Nephron (organoid): ENCODE measurements at regions not wholly inside any gene's neighbourhood (a gene's known extent, or its start where the extent isn't known, plus 50 kb on each side); places are given as distances from the start of the nearest gene placed in this dataset.

Source experiments
- H3K27ac Mint-ChIP-seq, 3 experiments: 2 replicates each; pipeline ENCODE4 v1.8.0; 2020; ENCODE audit warnings: mixed read lengths in 3 of 3, mild to moderate bottlenecking in 2 of 3, moderate library complexity in 1 of 3
- H3K27me3 Mint-ChIP-seq: 2 replicates; pipeline ENCODE4 v1.8.0; 2021; ENCODE audit warnings: low read depth, mild to moderate bottlenecking, moderate library complexity, mixed read lengths
- H3K36me3 Mint-ChIP-seq: 2 replicates; pipeline ENCODE4 v1.8.0; 2020; ENCODE audit warnings: low read depth, mixed read lengths
- H3K4me1 Mint-ChIP-seq: 2 replicates; pipeline ENCODE4 v1.8.0; 2020; ENCODE audit warnings: mixed read lengths
- H3K4me3 Mint-ChIP-seq, 3 experiments: 2 replicates each; pipeline ENCODE4 v1.8.0; 2020; ENCODE audit warnings: mild to moderate bottlenecking in 3 of 3, mixed read lengths in 3 of 3, moderate library complexity in 2 of 3
- H3K9me3 Mint-ChIP-seq: 2 replicates; pipeline ENCODE4 v1.8.0; 2020; ENCODE audit warnings: mixed read lengths
- TF ChIP-seq, protein P1 (sequence below), 3 experiments: fragments of 200-600 bp; sonication (generic); IDR thresholded peaks; one replicate each; pipeline ENCODE4 v1.5.0; 2021; ENCODE audit warnings: antibody characterized with exemption in 3 of 3; ENCODE audit not compliant: unreplicated experiment in 3 of 3

DNA sequence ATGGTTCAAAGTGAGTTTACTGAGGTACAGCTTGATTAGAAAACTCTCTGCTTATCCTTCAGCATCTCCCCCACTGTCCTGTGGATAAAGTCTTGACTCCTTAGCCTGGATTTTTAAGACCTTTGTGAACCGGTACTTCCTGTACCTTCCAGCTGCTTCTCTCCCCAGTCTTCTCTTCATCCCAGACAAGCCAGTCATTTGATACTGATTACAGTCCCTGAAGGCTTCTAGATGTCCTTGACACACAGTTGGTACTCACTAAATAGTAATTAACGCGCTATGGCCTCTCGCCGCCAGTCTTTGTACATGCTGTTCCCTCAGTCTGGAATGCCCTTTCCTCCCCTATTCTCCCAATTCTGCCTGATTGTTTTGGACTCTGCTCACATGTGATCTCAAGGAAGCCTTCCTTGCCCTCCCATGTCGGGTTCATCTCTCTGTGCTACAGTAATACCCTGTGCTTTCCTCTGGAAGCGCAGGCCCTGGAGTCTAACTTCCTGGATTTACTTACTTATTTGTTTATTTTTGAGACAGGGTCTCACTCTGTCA lies 50.6 kb upstream of the PTGR2 start:
- peaks cover 19% of the 10 kb centered on the region for H3K4me1 Mint-ChIP-seq
- no peaks in the 10 kb centered on the region for H3K36me3 Mint-ChIP-seq
- no peak overlapping the region for H3K4me3 Mint-ChIP-seq
- H3K27ac Mint-ChIP-seq = peak overlapping the region in 1 of 3 experiments; percentile 13
- H3K27me3 Mint-ChIP-seq = no peaks in the 10 kb centered on the region
- TF ChIP-seq, protein P1, sequence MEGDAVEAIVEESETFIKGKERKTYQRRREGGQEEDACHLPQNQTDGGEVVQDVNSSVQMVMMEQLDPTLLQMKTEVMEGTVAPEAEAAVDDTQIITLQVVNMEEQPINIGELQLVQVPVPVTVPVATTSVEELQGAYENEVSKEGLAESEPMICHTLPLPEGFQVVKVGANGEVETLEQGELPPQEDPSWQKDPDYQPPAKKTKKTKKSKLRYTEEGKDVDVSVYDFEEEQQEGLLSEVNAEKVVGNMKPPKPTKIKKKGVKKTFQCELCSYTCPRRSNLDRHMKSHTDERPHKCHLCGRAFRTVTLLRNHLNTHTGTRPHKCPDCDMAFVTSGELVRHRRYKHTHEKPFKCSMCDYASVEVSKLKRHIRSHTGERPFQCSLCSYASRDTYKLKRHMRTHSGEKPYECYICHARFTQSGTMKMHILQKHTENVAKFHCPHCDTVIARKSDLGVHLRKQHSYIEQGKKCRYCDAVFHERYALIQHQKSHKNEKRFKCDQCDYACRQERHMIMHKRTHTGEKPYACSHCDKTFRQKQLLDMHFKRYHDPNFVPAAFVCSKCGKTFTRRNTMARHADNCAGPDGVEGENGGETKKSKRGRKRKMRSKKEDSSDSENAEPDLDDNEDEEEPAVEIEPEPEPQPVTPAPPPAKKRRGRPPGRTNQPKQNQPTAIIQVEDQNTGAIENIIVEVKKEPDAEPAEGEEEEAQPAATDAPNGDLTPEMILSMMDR (IDR thresholded peaks at IDR 0.05; ENCODE audit: unreplicated experiment in 3 of 3) = no peak
- no peaks in the 10 kb centered on the region for H3K9me3 Mint-ChIP-seq

DNA sequence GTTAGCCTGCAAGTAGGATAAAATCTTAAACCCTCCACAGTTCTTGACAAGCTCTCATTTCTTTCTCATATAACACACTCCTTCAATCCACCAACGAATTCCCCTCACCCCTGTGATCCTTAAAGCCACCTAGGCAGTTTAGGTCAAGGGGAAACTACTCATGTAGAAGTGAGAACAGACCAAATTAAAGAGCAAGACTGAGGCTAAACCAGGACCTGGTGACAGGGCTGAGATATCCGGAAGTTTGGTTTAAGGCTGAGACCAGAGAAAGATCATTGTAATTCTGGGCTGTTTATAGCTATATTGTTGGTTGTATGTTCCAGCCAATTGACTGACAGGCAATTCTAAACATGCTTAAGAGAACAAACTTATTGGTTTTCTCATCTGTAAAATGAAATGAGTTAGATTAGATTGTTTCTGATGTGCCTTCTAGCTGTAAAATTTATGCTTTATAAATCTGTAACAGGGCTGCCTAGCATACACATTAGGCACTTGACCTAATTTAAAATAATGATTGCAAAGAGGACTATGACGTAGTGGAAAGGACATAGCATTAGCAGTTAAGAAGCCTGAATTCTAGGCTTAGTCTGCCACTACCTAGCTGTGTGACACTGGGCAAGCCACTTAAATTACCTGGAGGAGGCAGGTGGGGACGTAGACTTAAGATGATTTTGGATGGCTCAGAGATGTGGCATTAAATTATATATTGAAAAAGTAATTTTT lies 53.9 kb upstream of the PTGR2 start:
- Mint-ChIP-seq H3K4me1 (peaks cover 38% of the 10 kb centered on the region), H3K4me3 (no peak overlapping the region), H3K27me3 (no peaks in the 10 kb centered on the region), H3K27ac (no peak overlapping the region), H3K36me3 (no peaks in the 10 kb centered on the region), H3K9me3 (no peaks in the 10 kb centered on the region)
- TF ChIP-seq, protein P1 (IDR thresholded peaks at IDR 0.05; ENCODE audit: unreplicated experiment in 3 of 3) = no peak

DNA sequence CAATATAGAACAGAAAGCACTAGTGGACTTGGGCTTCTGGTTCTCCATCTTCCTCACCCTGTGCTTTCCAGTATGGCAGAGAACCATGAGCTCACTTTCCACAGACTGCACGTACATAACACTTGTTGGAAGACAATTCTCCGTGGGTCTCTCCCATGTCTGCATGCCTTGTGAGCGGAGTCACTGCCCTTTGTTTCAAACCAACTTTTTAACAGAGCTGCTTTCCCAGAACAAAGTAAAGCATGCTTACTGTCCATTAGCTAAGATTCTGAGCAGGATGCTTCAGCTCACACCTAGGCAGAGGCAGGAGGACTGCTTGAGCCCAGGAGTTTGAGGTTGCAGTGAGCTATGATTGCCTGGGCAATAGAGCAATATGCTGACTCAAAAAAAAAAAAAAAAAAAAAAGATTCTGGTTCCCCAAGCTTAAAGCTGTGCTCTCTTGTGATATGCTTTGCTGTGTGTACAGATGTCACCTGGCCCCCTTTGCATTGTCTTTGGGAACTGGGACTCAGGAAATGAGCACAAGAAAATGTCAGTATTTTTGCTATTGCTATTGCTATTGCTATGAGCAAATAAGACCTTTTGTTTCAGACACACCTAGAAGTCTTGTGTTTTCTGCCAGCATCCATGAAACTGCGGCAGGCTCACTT lies 54.6 kb upstream of the PTGR2 start:
- peaks cover 45% of the 10 kb centered on the region for H3K4me1 Mint-ChIP-seq
- no peaks in the 10 kb centered on the region for H3K9me3 Mint-ChIP-seq

GRCh38 chr14:73796415-73796814 lies 55.2 kb upstream of the PTGR2 start:
- Mint-ChIP-seq H3K9me3 (no peaks in the 10 kb centered on the region), H3K36me3 (no peaks in the 10 kb centered on the region), H3K4me3 (no peak overlapping the region), H3K27ac (no peak overlapping the region), H3K27me3 (peaks cover 3% of the 10 kb centered on the region), H3K4me1 (peaks cover 48% of the 10 kb centered on the region)
- TF ChIP-seq, protein P1 (IDR thresholded peaks at IDR 0.05; ENCODE audit: unreplicated experiment in 3 of 3) = no peak

More for the DNA sequence above, 54.6 kb upstream of the PTGR2 start:
- H3K27me3 Mint-ChIP-seq = no peaks in the 10 kb centered on the region
- TF ChIP-seq, protein P1 (IDR thresholded peaks at IDR 0.05; ENCODE audit: unreplicated experiment in 3 of 3) = no peak
- no peak overlapping the region for H3K27ac Mint-ChIP-seq
- no peaks in the 10 kb centered on the region for H3K36me3 Mint-ChIP-seq
- H3K4me3 Mint-ChIP-seq = no peak overlapping the region

DNA sequence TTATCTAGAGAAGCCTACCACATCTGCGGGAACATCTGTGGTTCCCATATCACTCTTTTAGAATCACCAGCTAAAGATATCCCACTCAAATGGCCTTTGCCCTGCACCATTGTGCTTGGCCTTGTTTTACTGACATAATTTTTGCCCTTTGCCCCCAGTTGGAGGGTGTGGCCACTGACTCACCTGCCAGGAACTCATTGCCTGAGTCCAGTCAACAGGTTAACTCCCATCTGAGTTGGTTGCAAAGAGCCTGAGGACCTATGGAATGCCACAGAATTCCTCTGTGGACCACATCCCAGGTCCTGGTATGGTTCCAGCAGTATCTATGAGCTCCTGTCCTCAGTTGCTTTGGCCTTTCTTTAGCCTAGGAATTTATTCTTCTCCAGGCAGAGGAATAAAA lies 55.7 kb upstream of the PTGR2 start:
- TF ChIP-seq, protein P1 (IDR thresholded peaks at IDR 0.05; ENCODE audit: unreplicated experiment in 3 of 3) = no peak
- Mint-ChIP-seq H3K9me3 (no peaks in the 10 kb centered on the region), H3K36me3 (no peaks in the 10 kb centered on the region), H3K4me1 (peaks cover 44% of the 10 kb centered on the region), H3K4me3 (no peak overlapping the region), H3K27ac (no peak overlapping the region), H3K27me3 (peaks cover 3% of the 10 kb centered on the region)
